ENCODE measurements at regions not wholly inside any gene's neighbourhood (a gene's known extent, or its start where the extent isn't known, plus 50 kb on each side); places are given as distances from the start of the nearest gene placed in this dataset.
"Not testable (repeated sequence)": the region's sequence is repeated elsewhere in the genome, so short reads cannot be mapped to it uniquely, and the experiment has no call there.

GRCh38 chr21:10021462-10021861 lies 499.9 kb upstream of the TPTE start:
- not testable (repeated sequence) for TF ChIP-seq MAFG (tag; conservative IDR thresholded peaks at IDR 0.05); BRF1 (IDR thresholded peaks at IDR 0.05; ENCODE audit: borderline replicate concordance, extremely low read depth, insufficient read length); PHTF2 (CRISPR knock-in tag; IDR thresholded peaks at IDR 0.05)
